Endothelial cell of umbilical vein (primary cell): ENCODE measurements at regions not wholly inside any gene's neighbourhood (a gene's known extent, or its start where the extent isn't known, plus 50 kb on each side); places are given as distances from the start of the nearest gene placed in this dataset.
A peak's percentile ranks its signal among the peaks of the same experiment; 100 is the strongest.

Source experiments
- BruUV-seq: library from RNA; stranded (reverse); fragments of 400-500 nt; replicated peaks from 2 replicates; lab custom pipeline; 2021; lab: Mats Ljungman, UMichigan
- CTCF ChIA-PET: fragments of 300-600, 350-600 bp; sonication (Branson Sonifier 250); formaldehyde crosslinking; loops from one replicate; lab custom pipeline; 2021; ENCODE audit warnings: antibody characterized with exemption, inconsistent platforms; lab: Charles Lee
- POLR2A ChIA-PET: fragments of 300-600, 350-600 bp; sonication (Branson Sonifier 250); formaldehyde crosslinking; loops from one replicate; lab custom pipeline; 2021; ENCODE audit warnings: antibody characterized with exemption, inconsistent platforms; lab: Charles Lee
- DNase-seq: peaks from one replicate; pipeline ENCODE4 v3.0.0-alpha.2; 2011; ENCODE audit warnings: low read depth, low spot score
- FAIRE-seq: peaks from 2 replicates; lab custom pipeline; 2011; peaks lifted over from hg19 to GRCh38; lab: Jason Lieb, UNC
- H2AFZ ChIP-seq: 2 replicates; pipeline ENCODE4 v1.6.0; 2012; ENCODE audit warnings: low read depth, low read length, control low read depth, inconsistent platforms
- H3K27ac ChIP-seq: 2 replicates; pipeline ENCODE4 v1.5.1; 2011; ENCODE audit warnings: low read depth, mild to moderate bottlenecking, control low read depth, low read length, moderate library complexity; ENCODE audit not compliant: insufficient read depth
- H3K27me3 ChIP-seq, 2 experiments: 2 replicates each; pipeline versions ENCODE4 v1.6.0 to v1.6.1; 2011; ENCODE audit warnings: low read length in 2 of 2, mixed read lengths in 1 of 2; ENCODE audit not compliant: control insufficient read depth in 2 of 2, insufficient read depth in 2 of 2
- H3K36me3 ChIP-seq, 2 experiments: 2 replicates in 1 of 2; 3 replicates in 1 of 2; pipeline ENCODE4 v1.5.1; 2011; ENCODE audit warnings: low read length in 2 of 2, mild to moderate bottlenecking in 1 of 2, moderate library complexity in 1 of 2; ENCODE audit not compliant: control insufficient read depth in 2 of 2, insufficient read depth in 2 of 2; ENCODE audit errors: extremely low read depth in 1 of 2
- H3K4me1 ChIP-seq: 3 replicates; pipeline ENCODE4 v1.5.1; 2011; ENCODE audit warnings: mild to moderate bottlenecking, low read length; ENCODE audit not compliant: control insufficient read depth, insufficient read depth; ENCODE audit errors: extremely low read depth
- H3K4me2 ChIP-seq: 2 replicates; pipeline ENCODE4 v1.6.1; 2011; ENCODE audit warnings: low read length, control low read depth, mixed read lengths; ENCODE audit not compliant: insufficient read depth
- H3K4me3 ChIP-seq, 3 experiments: fragments of 200-600 bp in 1 of 3; sonication (generic), shearing (Covaris generic) in 1 of 3; replicated peaks in 1 of 3; 2 replicates each; pipeline ENCODE4 v1.5.1; 2011 to 2016; ENCODE audit warnings: control low read depth in 3 of 3, low read length in 3 of 3, mild to moderate bottlenecking in 2 of 3, inconsistent platforms in 1 of 3, low read depth in 1 of 3, moderate library complexity in 1 of 3; ENCODE audit not compliant: insufficient read depth in 1 of 3
- H3K79me2 ChIP-seq: 2 replicates; pipeline ENCODE4 v1.6.0; 2012; ENCODE audit warnings: low read length, inconsistent platforms; ENCODE audit not compliant: control insufficient read depth, insufficient read depth
- H3K9ac ChIP-seq: replicated peaks from 2 replicates; pipeline ENCODE3; 2011; ENCODE audit warnings: low read length, control low read depth; ENCODE audit not compliant: insufficient read depth; ENCODE audit errors: extremely low read depth
- H3K9me1 ChIP-seq: replicated peaks from 3 replicates; pipeline ENCODE4 v1.6.0; 2011; ENCODE audit warnings: mild to moderate bottlenecking, low read length; ENCODE audit not compliant: control insufficient read depth, insufficient read depth; ENCODE audit errors: extremely low read depth
- H3K9me3 ChIP-seq: replicated peaks from 2 replicates; pipeline ENCODE4 v1.5.1; 2012; ENCODE audit warnings: low read length, inconsistent platforms; ENCODE audit not compliant: control insufficient read depth, insufficient read depth
- H4K20me1 ChIP-seq: replicated peaks from 2 replicates; pipeline ENCODE3; 2011; ENCODE audit warnings: mild to moderate bottlenecking, low read length; ENCODE audit not compliant: control insufficient read depth, insufficient read depth; ENCODE audit errors: extremely low read depth
- EZH2 ChIP-seq: IDR thresholded peaks from 2 replicates; pipeline ENCODE4 v1.6.1; 2012; ENCODE audit warnings: borderline replicate concordance, low read depth, mild to moderate bottlenecking, moderate library complexity, low read length, inconsistent platforms; ENCODE audit not compliant: severe bottlenecking
- FOS ChIP-seq: IDR thresholded peaks from 2 replicates; pipeline ENCODE4 v1.6.1; 2011; ENCODE audit warnings: mild to moderate bottlenecking, low read length, moderate library complexity, borderline replicate concordance; ENCODE audit not compliant: insufficient read depth
- GATA2 ChIP-seq: IDR thresholded peaks from 2 replicates; pipeline ENCODE4 v1.7.0; 2011; ENCODE audit warnings: low read depth, mild to moderate bottlenecking, moderate library complexity, mixed read lengths, low read length; ENCODE audit not compliant: insufficient read length, insufficient read depth
- JUN ChIP-seq: IDR thresholded peaks from 2 replicates; pipeline ENCODE4 v1.6.1; 2011; ENCODE audit warnings: borderline replicate concordance, low read depth; ENCODE audit not compliant: insufficient read length, insufficient read depth
- MYC ChIP-seq: IDR thresholded peaks from one replicate; pipeline ENCODE4 v1.6.1; 2011; ENCODE audit warnings: mild to moderate bottlenecking, low read depth, low read length
- POLR2A ChIP-seq: IDR thresholded peaks from 2 replicates; pipeline ENCODE4 v1.6.1; 2012; ENCODE audit warnings: low read depth, mild to moderate bottlenecking, control low read depth, low read length
- POLR2AphosphoS5 ChIP-seq: IDR thresholded peaks from 2 replicates; pipeline ENCODE4 v1.6.1; 2012; ENCODE audit warnings: low read depth, mild to moderate bottlenecking, control low read depth, low read length, moderate library complexity; ENCODE audit not compliant: insufficient read depth
- dilution Hi-C: fragments of 300-500 bp; cut with MboI; formaldehyde crosslinking; loops from one replicate; pipeline ENCODE4 v1.15.0; 2019; ENCODE audit warnings: low sequenced_read_pairs; ENCODE audit not compliant: extremely low pct_ligation_motif_present
- intact Hi-C: fragments of 100-400 bp; cut with micrococcal nuclease; formaldehyde crosslinking; loops from one replicate; pipeline ENCODE4 v1.10.0; 2022
- TF ChIP-seq, protein P1 (sequence below), 2 donors: IDR thresholded peaks; 1 replicate in 1 of 2; 2 replicates in 1 of 2; pipeline ENCODE4 v1.5.1; 2011; ENCODE audit warnings: low read length in 2 of 2, mild to moderate bottlenecking in 2 of 2, moderate library complexity in 2 of 2, control low read depth in 1 of 2, inconsistent platforms in 1 of 2, low read depth in 1 of 2; ENCODE audit not compliant: insufficient read depth in 1 of 2; ENCODE audit errors: extremely low read depth in 1 of 2
- TF ChIP-seq, protein P2 (sequence below): IDR thresholded peaks from 2 replicates; pipeline ENCODE4 v1.6.1; 2011; ENCODE audit not compliant: insufficient read depth, insufficient read length

GRCh38 chr10:90398566-90398965 is 459.3 kb downstream of the HTR7 start:
- no peak for TF ChIP-seq EZH2
- peak; percentile 90 for TF ChIP-seq JUN
- TF ChIP-seq, protein P1, sequence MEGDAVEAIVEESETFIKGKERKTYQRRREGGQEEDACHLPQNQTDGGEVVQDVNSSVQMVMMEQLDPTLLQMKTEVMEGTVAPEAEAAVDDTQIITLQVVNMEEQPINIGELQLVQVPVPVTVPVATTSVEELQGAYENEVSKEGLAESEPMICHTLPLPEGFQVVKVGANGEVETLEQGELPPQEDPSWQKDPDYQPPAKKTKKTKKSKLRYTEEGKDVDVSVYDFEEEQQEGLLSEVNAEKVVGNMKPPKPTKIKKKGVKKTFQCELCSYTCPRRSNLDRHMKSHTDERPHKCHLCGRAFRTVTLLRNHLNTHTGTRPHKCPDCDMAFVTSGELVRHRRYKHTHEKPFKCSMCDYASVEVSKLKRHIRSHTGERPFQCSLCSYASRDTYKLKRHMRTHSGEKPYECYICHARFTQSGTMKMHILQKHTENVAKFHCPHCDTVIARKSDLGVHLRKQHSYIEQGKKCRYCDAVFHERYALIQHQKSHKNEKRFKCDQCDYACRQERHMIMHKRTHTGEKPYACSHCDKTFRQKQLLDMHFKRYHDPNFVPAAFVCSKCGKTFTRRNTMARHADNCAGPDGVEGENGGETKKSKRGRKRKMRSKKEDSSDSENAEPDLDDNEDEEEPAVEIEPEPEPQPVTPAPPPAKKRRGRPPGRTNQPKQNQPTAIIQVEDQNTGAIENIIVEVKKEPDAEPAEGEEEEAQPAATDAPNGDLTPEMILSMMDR (IDR thresholded peaks at IDR 0.05; ENCODE audit: extremely low read depth in 1 of 2, insufficient read depth in 1 of 2, low read depth in 1 of 2, low read length in 2 of 2) = no peak
- peak; percentile 15 for TF ChIP-seq GATA2
- TF ChIP-seq, protein P2, sequence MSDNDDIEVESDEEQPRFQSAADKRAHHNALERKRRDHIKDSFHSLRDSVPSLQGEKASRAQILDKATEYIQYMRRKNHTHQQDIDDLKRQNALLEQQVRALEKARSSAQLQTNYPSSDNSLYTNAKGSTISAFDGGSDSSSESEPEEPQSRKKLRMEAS = no peak
- no peak for TF ChIP-seq POLR2A
- TF ChIP-seq MYC = no peak
- peak; percentile 61 for TF ChIP-seq FOS
- no peak for TF ChIP-seq POLR2AphosphoS5
- Histone ChIP-seq H3K27ac (no peak overlapping the region), H3K27me3 (no peaks in the 10 kb centered on the region), H3K4me3 (no peak overlapping the region), H3K4me2 (no peak overlapping the region), H4K20me1 (no peaks in the 10 kb centered on the region), H3K4me1 (peaks cover 2% of the 10 kb centered on the region), H3K9ac (no peak overlapping the region), H3K36me3 (no peaks in the 10 kb centered on the region), H3K9me3 (no peaks in the 10 kb centered on the region), H3K9me1 (no peaks in the 10 kb centered on the region), H2AFZ (no peak overlapping the region), H3K79me2 (no peaks in the 10 kb centered on the region)
- ChIA-PET POLR2A (no interaction called here), CTCF (interaction anchor here (1.1 to 1.4 kb wide), 3 partner anchors 8 to 79 kb away, joined by 3 to 4 read pairs (median 4); no protein-coding TSS in a partner anchor)
- BruUV-seq = no TSS peak
- DNase-seq (peak; percentile 81), FAIRE-seq (peak; percentile 77)
- intact Hi-C loops = no loop called here
- dilution Hi-C loops = no loop called here
